Right renal pelvis (tissue), 4 donors: ENCODE measurements at regions not wholly inside any gene's neighbourhood (a gene's known extent, or its start where the extent isn't known, plus 50 kb on each side); places are given as distances from the start of the nearest gene placed in this dataset.
"Not testable (repeated sequence)": the region's sequence is repeated elsewhere in the genome, so short reads cannot be mapped to it uniquely, and the experiment has no call there.

ENCODE experiments used
- DNase-seq, 4 donors: peaks; one replicate each; pipeline ENCODE4 v3.0.0-alpha.2; 2013; ENCODE audit warnings: low read depth in 4 of 4, low spot score in 3 of 4, missing footprints in 1 of 4

- no peak for DNase-seq
Observed at GRCh38 chr1:14173598-14173997, 424.9 kb upstream of the KAZN start.

GRCh38 chr1:14177866-14178265 is 420.6 kb upstream of the KAZN start:
- not testable (repeated sequence) for DNase-seq

GRCh38 chr1:14180738-14181137 is 417.7 kb upstream of the KAZN start:
- DNase-seq, result no peak

- no peak for DNase-seq
Observed at GRCh38 chr1:14181191-14181795, 417.2 kb upstream of the KAZN start.

GRCh38 chr1:14182856-14183255 is 415.6 kb upstream of the KAZN start:
- DNase-seq, result no peak

GRCh38 chr1:14183329-14183728 is 415.2 kb upstream of the KAZN start:
- no peak for DNase-seq

GRCh38 chr1:14184454-14184853 is 414.0 kb upstream of the KAZN start:
- DNase-seq, result no peak

GRCh38 chr1:14189381-14189780 is 409.1 kb upstream of the KAZN start:
- no peak for DNase-seq

GRCh38 chr1:14190508-14190907 is 408.0 kb upstream of the KAZN start:
- no peak for DNase-seq

- no peak for DNase-seq
Observed at GRCh38 chr1:14194511-14194910, 404.0 kb upstream of the KAZN start.

GRCh38 chr1:14205066-14205465 is 393.4 kb upstream of the KAZN start:
- no peak for DNase-seq

- no peak for DNase-seq
Observed at GRCh38 chr1:14215151-14215550, 383.3 kb upstream of the KAZN start.

- no peak for DNase-seq
Observed at GRCh38 chr1:14217384-14217783, 381.1 kb upstream of the KAZN start.

GRCh38 chr1:14220324-14220723 is 378.2 kb upstream of the KAZN start:
- no peak for DNase-seq

GRCh38 chr1:14220811-14221210 is 377.7 kb upstream of the KAZN start:
- DNase-seq, result no peak

- DNase-seq, result no peak
Observed at GRCh38 chr1:14222086-14222485, 376.4 kb upstream of the KAZN start.

GRCh38 chr1:14228677-14229076 is 369.8 kb upstream of the KAZN start:
- no peak for DNase-seq

- no peak for DNase-seq
Observed at GRCh38 chr1:14233510-14233909, 365.0 kb upstream of the KAZN start.

GRCh38 chr1:14236097-14236496 is 362.4 kb upstream of the KAZN start:
- DNase-seq, result no peak

- DNase-seq, result no peak
Observed at GRCh38 chr1:14238472-14239307, 359.8 kb upstream of the KAZN start.

- no peak for DNase-seq
Observed at GRCh38 chr1:14240265-14240664, 358.2 kb upstream of the KAZN start.

GRCh38 chr1:14242123-14242522 is 356.4 kb upstream of the KAZN start:
- no peak for DNase-seq
